ENCODE measurements at regions not wholly inside any gene's neighbourhood (a gene's known extent, or its start where the extent isn't known, plus 50 kb on each side); places are given as distances from the start of the nearest gene placed in this dataset.

DNA sequence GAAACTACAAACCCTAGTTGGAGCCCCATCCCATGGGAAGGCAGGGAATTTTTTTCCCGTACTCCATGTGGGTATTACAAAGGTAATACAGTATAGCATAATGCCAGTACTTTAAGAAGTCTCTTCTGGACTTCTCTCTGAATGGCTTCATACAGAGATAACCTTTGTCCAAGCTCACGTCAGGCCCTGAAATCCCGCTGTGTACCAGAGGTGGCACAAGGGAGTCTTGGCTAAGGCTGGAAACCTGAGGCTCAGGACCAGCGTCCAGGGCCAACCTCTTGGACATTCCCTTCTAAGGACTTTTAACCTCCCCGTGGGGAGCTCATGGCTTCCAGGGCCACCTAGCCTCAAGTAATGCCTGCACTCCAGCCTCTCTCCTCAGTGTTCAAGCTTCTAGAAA, 338.9 kb upstream of the FAM241A start:
- Histone ChIP-seq H3K4me2 (ENCODE audit: low read length) (no peak overlapping the region), H3F3A (ENCODE audit: insufficient read depth, low read length, poor library complexity, severe bottlenecking) (no peaks in the 10 kb centered on the region), H2AFZ (ENCODE audit: low read depth, low read length) (no peak overlapping the region), H3K36me3 (ENCODE audit: insufficient read depth, low read length) (no peaks in the 10 kb centered on the region), H3K9me3 (ENCODE audit: low read length) (no peaks in the 10 kb centered on the region), H3K9me2 (ENCODE audit: insufficient read depth, low read length) (no peaks in the 10 kb centered on the region), H3K9ac (ENCODE audit: low read length) (no peak overlapping the region), H3K27me3 (ENCODE audit: insufficient read depth, low read depth, low read length) (no peaks in the 10 kb centered on the region), H4K20me1 (ENCODE audit: insufficient read depth) (no peaks in the 10 kb centered on the region), H3K27ac (ENCODE audit: low read length) (no peak overlapping the region), H3K79me2 (replicated peaks; ENCODE audit: insufficient read depth, low read length) (no peaks in the 10 kb centered on the region), H3K4me3 (ENCODE audit: low read length) (no peak overlapping the region)
- no peak for TF ChIP-seq RAD21 (conservative IDR thresholded peaks at IDR 0.05)
- TF ChIP-seq REST (IDR thresholded peaks at IDR 0.05; ENCODE audit: borderline replicate concordance), result no peak
- no peak for TF ChIP-seq SMC3 (conservative IDR thresholded peaks at IDR 0.05; ENCODE audit: poor library complexity)
- TF ChIP-seq EP300 (conservative IDR thresholded peaks at IDR 0.05; ENCODE audit: poor library complexity, severe bottlenecking), result no peak
- no peak for TF ChIP-seq TAF1 (IDR thresholded peaks at IDR 0.05; ENCODE audit: low read depth)
- no peak for TF ChIP-seq EZH2 (IDR thresholded peaks at IDR 0.05; ENCODE audit: borderline replicate concordance, insufficient read depth, low read length, poor library complexity, severe bottlenecking)
- no peak for TF ChIP-seq MXI1 (conservative IDR thresholded peaks at IDR 0.05; ENCODE audit: poor library complexity, severe bottlenecking)
- TF ChIP-seq, protein P1, sequence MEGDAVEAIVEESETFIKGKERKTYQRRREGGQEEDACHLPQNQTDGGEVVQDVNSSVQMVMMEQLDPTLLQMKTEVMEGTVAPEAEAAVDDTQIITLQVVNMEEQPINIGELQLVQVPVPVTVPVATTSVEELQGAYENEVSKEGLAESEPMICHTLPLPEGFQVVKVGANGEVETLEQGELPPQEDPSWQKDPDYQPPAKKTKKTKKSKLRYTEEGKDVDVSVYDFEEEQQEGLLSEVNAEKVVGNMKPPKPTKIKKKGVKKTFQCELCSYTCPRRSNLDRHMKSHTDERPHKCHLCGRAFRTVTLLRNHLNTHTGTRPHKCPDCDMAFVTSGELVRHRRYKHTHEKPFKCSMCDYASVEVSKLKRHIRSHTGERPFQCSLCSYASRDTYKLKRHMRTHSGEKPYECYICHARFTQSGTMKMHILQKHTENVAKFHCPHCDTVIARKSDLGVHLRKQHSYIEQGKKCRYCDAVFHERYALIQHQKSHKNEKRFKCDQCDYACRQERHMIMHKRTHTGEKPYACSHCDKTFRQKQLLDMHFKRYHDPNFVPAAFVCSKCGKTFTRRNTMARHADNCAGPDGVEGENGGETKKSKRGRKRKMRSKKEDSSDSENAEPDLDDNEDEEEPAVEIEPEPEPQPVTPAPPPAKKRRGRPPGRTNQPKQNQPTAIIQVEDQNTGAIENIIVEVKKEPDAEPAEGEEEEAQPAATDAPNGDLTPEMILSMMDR (IDR thresholded peaks at IDR 0.05; ENCODE audit: poor library complexity, severe bottlenecking), result no peak
- TF ChIP-seq POLR2AphosphoS5 (IDR thresholded peaks at IDR 0.05), result no peak

- Histone ChIP-seq H3K27me3 (ENCODE audit: insufficient read depth, low read depth, low read length) (no peaks in the 10 kb centered on the region), H3K36me3 (ENCODE audit: insufficient read depth, low read length) (no peaks in the 10 kb centered on the region), H3K4me3 (ENCODE audit: low read length) (no peak overlapping the region), H3K9ac (ENCODE audit: low read length) (no peak overlapping the region), H2AFZ (ENCODE audit: low read depth, low read length) (no peak overlapping the region), H3K27ac (ENCODE audit: low read length) (no peak overlapping the region), H3K9me3 (ENCODE audit: low read length) (no peaks in the 10 kb centered on the region), H3K79me2 (replicated peaks; ENCODE audit: insufficient read depth, low read length) (no peaks in the 10 kb centered on the region), H4K20me1 (ENCODE audit: insufficient read depth) (no peaks in the 10 kb centered on the region), H3K9me2 (ENCODE audit: insufficient read depth, low read length) (no peaks in the 10 kb centered on the region), H3K4me2 (ENCODE audit: low read length) (no peak overlapping the region), H3F3A (ENCODE audit: insufficient read depth, low read length, poor library complexity, severe bottlenecking) (no peaks in the 10 kb centered on the region)
- TF ChIP-seq, protein P1 (IDR thresholded peaks at IDR 0.05; ENCODE audit: poor library complexity, severe bottlenecking), result no peak
- TF ChIP-seq REST (IDR thresholded peaks at IDR 0.05; ENCODE audit: borderline replicate concordance), result no peak
- no peak for TF ChIP-seq EP300 (conservative IDR thresholded peaks at IDR 0.05; ENCODE audit: poor library complexity, severe bottlenecking)
- no peak for TF ChIP-seq RAD21 (conservative IDR thresholded peaks at IDR 0.05)
- TF ChIP-seq SMC3 (conservative IDR thresholded peaks at IDR 0.05; ENCODE audit: poor library complexity), result no peak
- TF ChIP-seq EZH2 (IDR thresholded peaks at IDR 0.05; ENCODE audit: borderline replicate concordance, insufficient read depth, low read length, poor library complexity, severe bottlenecking), result no peak
- TF ChIP-seq TAF1 (IDR thresholded peaks at IDR 0.05; ENCODE audit: low read depth), result no peak
- TF ChIP-seq POLR2AphosphoS5 (IDR thresholded peaks at IDR 0.05), result no peak
- no peak for TF ChIP-seq MXI1 (conservative IDR thresholded peaks at IDR 0.05; ENCODE audit: poor library complexity, severe bottlenecking)
Measured at GRCh38 chr4:111807576-111807975, 337.7 kb upstream of the FAM241A start.
